Fibroblast of lung (primary cell): ENCODE measurements at regions not wholly inside any gene's neighbourhood (a gene's known extent, or its start where the extent isn't known, plus 50 kb on each side); places are given as distances from the start of the nearest gene placed in this dataset.

Experiments used
- EZH2 ChIP-seq: IDR thresholded peaks from 2 replicates; pipeline ENCODE4 v1.5.1; 2012; ENCODE audit warnings: low read length, control low read depth, mild to moderate bottlenecking; ENCODE audit errors: missing control alignments
- TF ChIP-seq, protein P1 (sequence below), 2 donors: IDR thresholded peaks in 1 of 2; conservative IDR thresholded peaks in 1 of 2; 1 replicate in 1 of 2; 2 replicates in 1 of 2; pipeline ENCODE4 v1.5.1; 2011 to 2012; ENCODE audit warnings: low read length in 2 of 2, control low read depth in 1 of 2, inconsistent platforms in 1 of 2, low read depth in 1 of 2, mild to moderate bottlenecking in 1 of 2

DNA sequence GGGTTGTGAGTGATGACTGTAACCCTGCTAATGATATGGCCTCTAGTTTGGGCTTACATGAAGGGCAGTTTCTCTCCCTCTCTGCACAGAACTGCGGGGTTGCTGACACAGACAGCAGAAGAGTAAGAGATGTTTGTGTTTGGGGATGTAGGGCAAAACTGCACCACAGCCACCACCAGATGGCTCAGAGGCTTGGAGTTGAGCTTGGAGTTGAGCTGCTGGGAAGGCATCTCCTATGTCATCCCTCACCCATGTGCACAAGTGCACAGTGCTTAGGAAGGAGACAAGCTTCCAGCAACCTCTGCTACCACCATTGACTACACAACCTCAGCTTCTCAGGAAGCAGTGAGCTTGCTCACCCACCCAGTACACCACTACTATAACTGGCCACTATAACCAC lies 303.9 kb upstream of the DEFB112 start:
- TF ChIP-seq, protein P1, sequence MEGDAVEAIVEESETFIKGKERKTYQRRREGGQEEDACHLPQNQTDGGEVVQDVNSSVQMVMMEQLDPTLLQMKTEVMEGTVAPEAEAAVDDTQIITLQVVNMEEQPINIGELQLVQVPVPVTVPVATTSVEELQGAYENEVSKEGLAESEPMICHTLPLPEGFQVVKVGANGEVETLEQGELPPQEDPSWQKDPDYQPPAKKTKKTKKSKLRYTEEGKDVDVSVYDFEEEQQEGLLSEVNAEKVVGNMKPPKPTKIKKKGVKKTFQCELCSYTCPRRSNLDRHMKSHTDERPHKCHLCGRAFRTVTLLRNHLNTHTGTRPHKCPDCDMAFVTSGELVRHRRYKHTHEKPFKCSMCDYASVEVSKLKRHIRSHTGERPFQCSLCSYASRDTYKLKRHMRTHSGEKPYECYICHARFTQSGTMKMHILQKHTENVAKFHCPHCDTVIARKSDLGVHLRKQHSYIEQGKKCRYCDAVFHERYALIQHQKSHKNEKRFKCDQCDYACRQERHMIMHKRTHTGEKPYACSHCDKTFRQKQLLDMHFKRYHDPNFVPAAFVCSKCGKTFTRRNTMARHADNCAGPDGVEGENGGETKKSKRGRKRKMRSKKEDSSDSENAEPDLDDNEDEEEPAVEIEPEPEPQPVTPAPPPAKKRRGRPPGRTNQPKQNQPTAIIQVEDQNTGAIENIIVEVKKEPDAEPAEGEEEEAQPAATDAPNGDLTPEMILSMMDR (conservative IDR thresholded peaks at IDR 0.05 in 1 of 2, IDR thresholded peaks at IDR 0.05 in 1 of 2; ENCODE audit: low read depth in 1 of 2, low read length in 2 of 2), result no peak
- TF ChIP-seq EZH2, result no peak
